ENCODE measurements at regions not wholly inside any gene's neighbourhood (a gene's known extent, or its start where the extent isn't known, plus 50 kb on each side); places are given as distances from the start of the nearest gene placed in this dataset.

- TF ChIP-seq POLR2AphosphoS5 (IDR thresholded peaks at IDR 0.05) = no peak
- no peak for TF ChIP-seq POLR2A (IDR thresholded peaks at IDR 0.05)
- TF ChIP-seq, protein P1, sequence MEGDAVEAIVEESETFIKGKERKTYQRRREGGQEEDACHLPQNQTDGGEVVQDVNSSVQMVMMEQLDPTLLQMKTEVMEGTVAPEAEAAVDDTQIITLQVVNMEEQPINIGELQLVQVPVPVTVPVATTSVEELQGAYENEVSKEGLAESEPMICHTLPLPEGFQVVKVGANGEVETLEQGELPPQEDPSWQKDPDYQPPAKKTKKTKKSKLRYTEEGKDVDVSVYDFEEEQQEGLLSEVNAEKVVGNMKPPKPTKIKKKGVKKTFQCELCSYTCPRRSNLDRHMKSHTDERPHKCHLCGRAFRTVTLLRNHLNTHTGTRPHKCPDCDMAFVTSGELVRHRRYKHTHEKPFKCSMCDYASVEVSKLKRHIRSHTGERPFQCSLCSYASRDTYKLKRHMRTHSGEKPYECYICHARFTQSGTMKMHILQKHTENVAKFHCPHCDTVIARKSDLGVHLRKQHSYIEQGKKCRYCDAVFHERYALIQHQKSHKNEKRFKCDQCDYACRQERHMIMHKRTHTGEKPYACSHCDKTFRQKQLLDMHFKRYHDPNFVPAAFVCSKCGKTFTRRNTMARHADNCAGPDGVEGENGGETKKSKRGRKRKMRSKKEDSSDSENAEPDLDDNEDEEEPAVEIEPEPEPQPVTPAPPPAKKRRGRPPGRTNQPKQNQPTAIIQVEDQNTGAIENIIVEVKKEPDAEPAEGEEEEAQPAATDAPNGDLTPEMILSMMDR (IDR thresholded peaks at IDR 0.05) = no peak
Measured at GRCh38 chr2:193966590-193966989, 1690.4 kb upstream of the SLC39A10 start.

Data from sigmoid colon (tissue), 4 donors.